Spleen (tissue), 11 donors: ENCODE measurements at regions not wholly inside any gene's neighbourhood (a gene's known extent, or its start where the extent isn't known, plus 50 kb on each side); places are given as distances from the start of the nearest gene placed in this dataset.

Source experiments
- DNase-seq: peaks from one replicate; pipeline ENCODE4 v3.0.0-alpha.2; 2020
- H3K27ac ChIP-seq, 8 donors: fragments of 200-600 bp; sonication (generic) in 7 of 8; 1 replicate in 4 of 8; 2 replicates in 4 of 8; pipeline versions ENCODE4 v1.5.0 to v1.8.0; 2016 to 2021; ENCODE audit warnings: inconsistent platforms in 4 of 8, mild to moderate bottlenecking in 4 of 8, moderate library complexity in 1 of 8
- H3K27me3 ChIP-seq, 7 donors: fragments of 200-600 bp; sonication (generic) in 6 of 7; replicated peaks in 1 of 7; 1 replicate in 4 of 7; 2 replicates in 3 of 7; pipeline versions ENCODE4 v1.5.0 to v1.8.0; 2016 to 2021; ENCODE audit warnings: inconsistent platforms in 3 of 7, mild to moderate bottlenecking in 1 of 7
- H3K36me3 ChIP-seq, 6 donors: fragments of 200-600 bp; sonication (generic) in 5 of 6; 1 replicate in 4 of 6; 2 replicates in 2 of 6; pipeline versions ENCODE4 v1.5.0 to v1.8.0; 2016 to 2021; ENCODE audit warnings: inconsistent platforms in 2 of 6
- H3K4me1 ChIP-seq, 6 donors: fragments of 200-600 bp; sonication (generic) in 5 of 6; 1 replicate in 3 of 6; 2 replicates in 3 of 6; pipeline versions ENCODE4 v1.5.0 to v1.8.0; 2016 to 2021; ENCODE audit warnings: inconsistent platforms in 3 of 6
- H3K4me3 ChIP-seq, 8 donors: fragments of 200-600 bp; sonication (generic) in 7 of 8; 1 replicate in 4 of 8; 2 replicates in 4 of 8; pipeline versions ENCODE4 v1.5.0 to v1.8.0; 2016 to 2021; ENCODE audit warnings: inconsistent platforms in 4 of 8, mild to moderate bottlenecking in 4 of 8, moderate library complexity in 2 of 8
- H3K9me3 ChIP-seq, 8 donors: fragments of 200-600 bp; sonication (generic) in 7 of 8; 1 replicate in 4 of 8; 2 replicates in 4 of 8; pipeline versions ENCODE4 v1.5.0 to v1.8.0; 2016 to 2021; ENCODE audit warnings: inconsistent platforms in 4 of 8
- CTCF ChIP-seq, 11 experiments: fragments of 200-600 bp in 7 of 11; fragments of 450-650 bp in 4 of 11; sonication (generic) in 4 of 11; IDR thresholded peaks in 8 of 11; conservative IDR thresholded peaks in 3 of 11; 1 replicate in 7 of 11; 2 replicates in 4 of 11; pipeline versions ENCODE4 v1.4.0 to v1.8.0; 2016 to 2021; ENCODE audit warnings: antibody characterized with exemption in 11 of 11, inconsistent platforms in 4 of 11, mild to moderate bottlenecking in 1 of 11
- POLR2A ChIP-seq, 3 donors: fragments of 450-650 bp; IDR thresholded peaks; one replicate each; pipeline ENCODE4 v1.5.1; 2017; ENCODE audit warnings: antibody characterized with exemption in 3 of 3, mild to moderate bottlenecking in 1 of 3
- POLR2AphosphoS5 ChIP-seq, 3 donors: sonication (generic); formaldehyde crosslinking; IDR thresholded peaks; one replicate each; pipeline ENCODE4 v1.5.1; 2017; ENCODE audit warnings: antibody characterized with exemption in 3 of 3
- WGBS, 5 donors: extraction: QIAGEN DNeasy Blood & Tissue Kit in 3 of 5; methylation state at CpG; one replicate each; pipeline versions ENCODE4 v1.1.5 to v1.1.7; 2013 to 2018; 5-methylcytosine and 5-hydroxymethylcytosine counted together
- intact Hi-C: fragments of 100-400 bp; cut with DNase I; formaldehyde crosslinking; loops from one replicate; pipeline ENCODE4 v1.15.0; 2023; ENCODE audit warnings: low total_unique reads
- donor health status: healthy with polysubstance abuse.
- donor health status: DM: no; HTN: no; CAD: no; lungs with moderate emphysema.
- donor health status: DM: no; HTN: no; CAD: no.
- donor health status: Bipolar disorder and iron deficiency.
- donor health status: healthy.
- donor health status: DM: no; HTN: no; CAD: no.
- donor health status: DM: yes; HTN: yes; CAD: no.

- H3K4me1 ChIP-seq = no peaks in the 10 kb centered on the region
- no peak overlapping the region for H3K4me3 ChIP-seq
- no peaks in the 10 kb centered on the region for H3K36me3 ChIP-seq
- no peak overlapping the region for H3K27ac ChIP-seq
- WGBS, 5 donors = 70 to 88% (median 84%) methylated on average over 1 of the region's 1 CpG
- H3K9me3 ChIP-seq = peaks cover 0 to 11% (median 0%) of the 10 kb centered on the region in 8 donors
- DNase-seq = no peak
- intact Hi-C loops = no loop called here
- TF ChIP-seq POLR2A (IDR thresholded peaks at IDR 0.05) (no peak), CTCF (IDR thresholded peaks at IDR 0.05 in 8 of 11, conservative IDR thresholded peaks at IDR 0.05 in 3 of 11) (no peak), POLR2AphosphoS5 (IDR thresholded peaks at IDR 0.05) (no peak)
- H3K27me3 ChIP-seq = no peaks in the 10 kb centered on the region
Observed at GRCh38 chr7:115273139-115273772, 351.4 kb downstream of the MDFIC start.

DNA sequence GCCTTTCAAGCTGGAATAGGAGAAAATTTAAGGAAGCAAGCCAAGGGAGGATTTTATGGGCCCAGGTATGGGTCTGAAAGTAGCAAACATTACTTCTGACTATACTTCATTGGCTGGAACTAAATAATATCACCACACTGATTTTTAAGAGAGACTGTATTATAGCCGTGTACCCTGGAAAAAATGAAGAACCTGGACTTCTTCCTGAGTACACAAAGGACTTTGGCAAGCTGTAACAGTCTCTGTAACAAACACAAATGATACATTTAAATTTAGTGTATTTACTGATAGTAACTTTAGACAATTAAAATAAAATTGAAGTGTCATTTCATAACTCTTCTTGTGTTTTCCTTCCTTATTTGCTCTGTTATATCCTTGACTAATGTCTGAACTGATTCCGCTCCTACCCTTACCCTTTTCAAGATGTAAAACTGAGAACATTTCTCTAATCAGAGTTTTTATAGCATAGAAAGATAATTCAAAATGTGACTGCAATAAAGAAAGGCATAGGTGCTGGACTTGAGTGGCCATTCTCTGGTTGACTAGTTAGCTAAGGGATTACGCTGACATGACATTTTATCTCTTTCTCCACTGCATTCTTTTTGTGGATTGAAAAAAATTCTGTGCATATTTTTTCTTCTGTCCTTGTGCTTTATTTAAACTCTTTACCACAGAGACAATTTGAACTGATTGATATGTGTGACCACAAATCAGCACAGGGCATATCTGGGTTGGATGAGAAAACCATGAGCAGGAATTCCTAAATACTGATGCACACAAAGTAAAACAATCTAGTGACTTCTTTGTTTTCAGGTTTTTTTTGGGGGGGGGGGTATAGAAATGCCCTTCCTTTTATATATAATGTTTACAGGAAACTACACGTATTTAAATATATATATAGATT, 349.7 kb downstream of the MDFIC start:
- Histone ChIP-seq H3K4me3 (no peak overlapping the region), H3K4me1 (no peaks in the 10 kb centered on the region), H3K36me3 (no peaks in the 10 kb centered on the region), H3K9me3 (peaks cover 0 to 5% (median 0%) of the 10 kb centered on the region in 8 donors), H3K27me3 (no peaks in the 10 kb centered on the region), H3K27ac (no peak overlapping the region)
- DNase-seq = no peak
- WGBS, 5 donors = 77 to 92% (median 84%) methylated on average over 4 of the region's 4 CpGs
- no peak for TF ChIP-seq POLR2AphosphoS5 (IDR thresholded peaks at IDR 0.05)
- TF ChIP-seq POLR2A (IDR thresholded peaks at IDR 0.05) = no peak
- no peak for TF ChIP-seq CTCF (IDR thresholded peaks at IDR 0.05 in 8 of 11, conservative IDR thresholded peaks at IDR 0.05 in 3 of 11)
- intact Hi-C loops = no loop called here

GRCh38 chr7:115269486-115269885, 347.6 kb downstream of the MDFIC start:
- Histone ChIP-seq H3K4me3 (no peak overlapping the region), H3K36me3 (no peaks in the 10 kb centered on the region), H3K4me1 (no peaks in the 10 kb centered on the region), H3K27ac (no peak overlapping the region), H3K9me3 (no peaks in the 10 kb centered on the region), H3K27me3 (no peaks in the 10 kb centered on the region)
- WGBS, 5 donors = 35 to 84% (median 72%) methylated on average over 1 of the region's 1 CpG
- DNase-seq = no peak
- TF ChIP-seq POLR2AphosphoS5 (IDR thresholded peaks at IDR 0.05) = no peak
- no peak for TF ChIP-seq POLR2A (IDR thresholded peaks at IDR 0.05)
- no peak for TF ChIP-seq CTCF (IDR thresholded peaks at IDR 0.05 in 8 of 11, conservative IDR thresholded peaks at IDR 0.05 in 3 of 11)
- intact Hi-C loops = no loop called here

DNA sequence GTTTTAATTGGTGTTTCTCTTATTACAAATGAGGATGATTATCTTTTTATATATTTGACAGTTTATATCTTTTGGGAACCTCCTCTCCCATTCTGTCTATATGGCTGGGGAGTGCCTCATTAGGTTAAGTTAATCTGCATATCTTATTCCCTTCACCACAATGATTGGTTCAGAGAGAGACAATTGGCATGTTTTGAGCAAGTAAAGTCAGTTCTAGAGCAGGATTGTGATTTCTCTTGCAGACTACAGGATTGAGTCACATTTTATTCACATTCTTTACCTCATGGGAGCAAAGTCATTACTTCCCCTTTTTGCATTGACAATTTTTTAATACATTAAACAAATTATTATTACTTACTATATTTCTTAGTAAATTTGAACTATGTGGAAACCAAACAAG, 345.6 kb downstream of the MDFIC start:
- no peaks in the 10 kb centered on the region for H3K36me3 ChIP-seq
- intact Hi-C loops = no loop called here
- no peaks in the 10 kb centered on the region for H3K9me3 ChIP-seq
- no peaks in the 10 kb centered on the region for H3K4me1 ChIP-seq
- TF ChIP-seq POLR2AphosphoS5 (IDR thresholded peaks at IDR 0.05) = no peak
- no peak for TF ChIP-seq CTCF (IDR thresholded peaks at IDR 0.05 in 8 of 11, conservative IDR thresholded peaks at IDR 0.05 in 3 of 11)
- no peak for TF ChIP-seq POLR2A (IDR thresholded peaks at IDR 0.05)
- no peak overlapping the region for H3K27ac ChIP-seq
- no peak overlapping the region for H3K4me3 ChIP-seq
- DNase-seq = no peak
- H3K27me3 ChIP-seq = no peaks in the 10 kb centered on the region
